GM12891 (cell line): ENCODE measurements at regions not wholly inside any gene's neighbourhood (a gene's known extent, or its start where the extent isn't known, plus 50 kb on each side); places are given as distances from the start of the nearest gene placed in this dataset.

Experiments used
- PAX5 ChIP-seq: IDR thresholded peaks from 2 replicates; pipeline ENCODE4 v1.6.1; 2011; ENCODE audit warnings: low read length, moderate library complexity, mild to moderate bottlenecking; ENCODE audit not compliant: insufficient read depth, severe bottlenecking
- POLR2A ChIP-seq: IDR thresholded peaks from 2 replicates; pipeline ENCODE4 v1.6.1; 2011; ENCODE audit warnings: low read depth, low read length, control low read depth
- POLR2AphosphoS5 ChIP-seq: IDR thresholded peaks from 2 replicates; pipeline ENCODE4 v1.6.1; 2011; ENCODE audit warnings: low read depth, low read length, control low read depth
- SPI1 ChIP-seq: IDR thresholded peaks from 2 replicates; pipeline ENCODE4 v1.6.1; 2011; ENCODE audit warnings: low read depth, low read length, control low read depth
- TAF1 ChIP-seq: IDR thresholded peaks from 2 replicates; pipeline ENCODE4 v1.6.1; 2011; ENCODE audit warnings: low read depth, low read length, control low read depth

DNA sequence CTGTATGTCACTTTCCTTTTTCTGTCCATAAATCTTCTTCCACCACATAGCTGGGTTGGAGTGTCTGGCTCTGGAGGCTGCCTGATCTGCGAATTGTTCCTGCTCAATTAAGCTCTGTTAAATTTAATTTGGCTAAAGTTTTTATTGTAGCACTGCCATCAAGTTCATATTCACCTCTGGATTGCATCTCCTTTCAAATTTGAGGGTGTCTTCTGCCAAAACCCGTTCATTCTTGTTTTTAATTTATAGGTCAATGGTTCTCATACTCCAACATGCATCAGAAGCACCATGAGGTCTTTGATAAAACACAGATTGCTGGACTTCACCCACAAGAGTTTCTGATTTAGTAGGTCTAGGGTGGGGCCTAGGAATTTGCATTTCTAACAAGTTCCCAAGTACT is 276.5 kb upstream of the NECTIN3 start:
- no peak for TF ChIP-seq TAF1
- TF ChIP-seq PAX5, result no peak
- TF ChIP-seq POLR2A, result no peak
- TF ChIP-seq POLR2AphosphoS5, result no peak
- no peak for TF ChIP-seq SPI1
